ENCODE measurements at regions not wholly inside any gene's neighbourhood (a gene's known extent, or its start where the extent isn't known, plus 50 kb on each side); places are given as distances from the start of the nearest gene placed in this dataset.
"Not testable (repeated sequence)": the region's sequence is repeated elsewhere in the genome, so short reads cannot be mapped to it uniquely, and the experiment has no call there.

DNA sequence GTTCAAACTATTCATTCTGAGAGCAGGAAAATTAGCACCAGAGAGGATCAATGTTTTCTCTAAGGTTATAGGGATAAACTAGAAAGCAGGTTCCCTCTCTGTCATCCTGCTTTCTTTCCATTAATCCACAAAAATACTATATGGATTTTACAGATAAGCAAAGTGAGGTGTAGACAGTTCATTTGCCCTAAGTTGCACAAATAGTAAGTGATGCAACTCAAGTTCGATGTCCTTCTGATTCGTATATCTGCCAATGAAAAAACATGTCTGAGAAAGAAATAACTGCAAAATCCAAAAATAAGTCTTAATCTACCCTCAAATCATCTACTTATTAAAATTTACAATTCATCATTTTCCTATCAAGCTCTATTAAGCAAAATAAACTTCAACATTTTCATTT, 254.6 kb upstream of the USP15 start:
- Mint-ChIP-seq H3K9me3 (ENCODE audit: low read depth, unreplicated experiment) (no peaks in the 10 kb centered on the region), H3K4me1 (ENCODE audit: low read depth, unreplicated experiment) (no peaks in the 10 kb centered on the region), H3K27me3 (ENCODE audit: unreplicated experiment) (no peaks in the 10 kb centered on the region), H3K27ac (ENCODE audit: unreplicated experiment) (no peak overlapping the region), H3K4me3 (ENCODE audit: low read depth, unreplicated experiment) (no peak overlapping the region), H3K36me3 (ENCODE audit: insufficient read depth, unreplicated experiment) (no peaks in the 10 kb centered on the region)
- intact Hi-C loops (cut with micrococcal nuclease; ENCODE audit: unreplicated experiment) = loop anchor here (1.0 to 2.0 kb wide), 2 partner anchors 118 to 187 kb away; a partner anchor contains a TSS
- CTCF ChIA-PET = no interaction called here
- TF ChIP-seq, protein P1, sequence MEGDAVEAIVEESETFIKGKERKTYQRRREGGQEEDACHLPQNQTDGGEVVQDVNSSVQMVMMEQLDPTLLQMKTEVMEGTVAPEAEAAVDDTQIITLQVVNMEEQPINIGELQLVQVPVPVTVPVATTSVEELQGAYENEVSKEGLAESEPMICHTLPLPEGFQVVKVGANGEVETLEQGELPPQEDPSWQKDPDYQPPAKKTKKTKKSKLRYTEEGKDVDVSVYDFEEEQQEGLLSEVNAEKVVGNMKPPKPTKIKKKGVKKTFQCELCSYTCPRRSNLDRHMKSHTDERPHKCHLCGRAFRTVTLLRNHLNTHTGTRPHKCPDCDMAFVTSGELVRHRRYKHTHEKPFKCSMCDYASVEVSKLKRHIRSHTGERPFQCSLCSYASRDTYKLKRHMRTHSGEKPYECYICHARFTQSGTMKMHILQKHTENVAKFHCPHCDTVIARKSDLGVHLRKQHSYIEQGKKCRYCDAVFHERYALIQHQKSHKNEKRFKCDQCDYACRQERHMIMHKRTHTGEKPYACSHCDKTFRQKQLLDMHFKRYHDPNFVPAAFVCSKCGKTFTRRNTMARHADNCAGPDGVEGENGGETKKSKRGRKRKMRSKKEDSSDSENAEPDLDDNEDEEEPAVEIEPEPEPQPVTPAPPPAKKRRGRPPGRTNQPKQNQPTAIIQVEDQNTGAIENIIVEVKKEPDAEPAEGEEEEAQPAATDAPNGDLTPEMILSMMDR (IDR thresholded peaks at IDR 0.05; ENCODE audit: unreplicated experiment) = no peak
- DNase-seq = no peak
- no TSS peak for BruUV-seq (replicated peaks)

DNA sequence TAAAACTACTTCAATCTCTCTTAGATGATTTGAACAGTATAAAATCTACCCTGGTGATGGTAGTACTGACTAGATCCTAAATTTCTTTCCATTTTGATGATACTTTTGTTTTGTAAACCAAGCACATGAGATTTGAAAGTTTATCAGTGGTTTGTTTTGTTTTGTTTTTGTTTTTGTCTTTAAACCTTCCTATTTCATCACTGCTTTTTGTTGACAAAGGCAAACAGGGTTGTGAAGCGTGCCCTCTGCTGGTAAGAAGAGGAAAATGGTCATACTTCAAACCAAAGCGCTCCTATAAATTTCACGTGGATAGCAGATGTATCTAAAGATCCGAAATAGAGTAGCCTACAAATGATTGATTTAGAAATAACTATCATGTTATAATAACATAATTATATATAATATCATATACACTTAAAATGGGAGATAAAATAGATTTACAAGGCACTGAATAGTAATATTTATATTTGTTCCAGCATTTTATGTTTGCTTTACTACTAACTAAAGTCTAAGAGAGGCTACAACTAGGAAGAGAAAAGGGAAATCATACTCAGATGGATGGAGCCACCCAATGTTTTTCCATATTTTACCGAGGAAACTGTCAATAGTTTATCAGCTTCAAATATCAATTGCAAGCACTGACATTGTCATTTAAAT, 254.0 kb upstream of the USP15 start:
- H3K27ac Mint-ChIP-seq (ENCODE audit: unreplicated experiment) = no peak overlapping the region
- BruUV-seq (replicated peaks) = no TSS peak
- H3K9me3 Mint-ChIP-seq (ENCODE audit: low read depth, unreplicated experiment) = no peaks in the 10 kb centered on the region
- peak; percentile 45 for DNase-seq
- H3K36me3 Mint-ChIP-seq (ENCODE audit: insufficient read depth, unreplicated experiment) = no peaks in the 10 kb centered on the region
- intact Hi-C loops (cut with micrococcal nuclease; ENCODE audit: unreplicated experiment) = loop anchor here (1.0 to 2.0 kb wide), 2 partner anchors 117 to 187 kb away; a partner anchor contains a TSS
- H3K4me1 Mint-ChIP-seq (ENCODE audit: low read depth, unreplicated experiment) = no peaks in the 10 kb centered on the region
- no peak overlapping the region for H3K4me3 Mint-ChIP-seq (ENCODE audit: low read depth, unreplicated experiment)
- CTCF ChIA-PET = no interaction called here
- TF ChIP-seq, protein P1 (IDR thresholded peaks at IDR 0.05; ENCODE audit: unreplicated experiment) = peak; percentile 42
- H3K27me3 Mint-ChIP-seq (ENCODE audit: unreplicated experiment) = no peaks in the 10 kb centered on the region

DNA sequence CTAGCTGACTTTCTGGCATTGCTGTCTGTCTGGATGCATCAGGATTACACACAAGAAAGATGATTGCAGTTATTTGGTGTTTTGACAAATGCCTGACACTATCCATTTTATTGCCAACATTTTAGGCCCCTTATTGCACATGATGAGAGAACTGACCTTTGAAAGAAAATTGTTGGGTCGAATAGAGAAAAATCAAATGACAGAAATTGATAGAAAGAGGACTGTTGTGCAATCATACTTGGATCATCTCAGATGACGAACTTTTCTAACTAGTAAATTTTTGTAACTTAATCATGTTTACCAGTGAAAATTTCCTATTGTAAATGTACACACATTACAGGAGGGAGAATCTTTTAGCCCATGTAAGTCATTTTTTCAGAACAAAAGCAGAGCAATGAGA, 251.5 kb upstream of the USP15 start:
- TF ChIP-seq, protein P1 (IDR thresholded peaks at IDR 0.05; ENCODE audit: unreplicated experiment) = no peak
- Mint-ChIP-seq H3K27me3 (ENCODE audit: unreplicated experiment) (no peaks in the 10 kb centered on the region), H3K36me3 (ENCODE audit: insufficient read depth, unreplicated experiment) (no peaks in the 10 kb centered on the region), H3K27ac (ENCODE audit: unreplicated experiment) (no peak overlapping the region), H3K4me3 (ENCODE audit: low read depth, unreplicated experiment) (no peak overlapping the region), H3K4me1 (ENCODE audit: low read depth, unreplicated experiment) (no peaks in the 10 kb centered on the region), H3K9me3 (ENCODE audit: low read depth, unreplicated experiment) (no peaks in the 10 kb centered on the region)
- CTCF ChIA-PET = no interaction called here
- intact Hi-C loops (cut with micrococcal nuclease; ENCODE audit: unreplicated experiment) = no loop called here
- no TSS peak for BruUV-seq (replicated peaks)
- no peak for DNase-seq

DNA sequence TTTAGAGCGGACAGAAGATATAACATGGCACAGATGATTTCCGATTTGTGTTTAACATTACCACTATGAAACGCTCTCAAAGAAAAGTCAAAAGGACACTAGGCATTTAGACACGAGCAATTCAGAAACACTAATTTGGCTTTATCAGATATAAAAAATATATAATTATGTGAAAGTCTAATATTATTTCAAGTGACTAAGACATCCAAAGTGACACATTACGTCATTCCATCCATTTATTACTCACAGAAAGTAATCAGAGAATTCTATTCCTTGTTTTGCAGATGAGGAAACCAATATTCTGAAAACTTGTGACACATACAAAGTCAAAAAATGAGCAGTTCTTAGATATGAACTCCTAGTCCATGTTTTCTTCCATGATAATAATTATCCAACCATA, 250.8 kb upstream of the USP15 start:
- Mint-ChIP-seq H3K4me1 (ENCODE audit: low read depth, unreplicated experiment) (no peaks in the 10 kb centered on the region), H3K27me3 (ENCODE audit: unreplicated experiment) (no peaks in the 10 kb centered on the region), H3K9me3 (ENCODE audit: low read depth, unreplicated experiment) (no peaks in the 10 kb centered on the region), H3K4me3 (ENCODE audit: low read depth, unreplicated experiment) (no peak overlapping the region), H3K36me3 (ENCODE audit: insufficient read depth, unreplicated experiment) (no peaks in the 10 kb centered on the region), H3K27ac (ENCODE audit: unreplicated experiment) (no peak overlapping the region)
- BruUV-seq (replicated peaks) = no TSS peak
- CTCF ChIA-PET = no interaction called here
- DNase-seq = no peak
- intact Hi-C loops (cut with micrococcal nuclease; ENCODE audit: unreplicated experiment) = no loop called here
- TF ChIP-seq, protein P1 (IDR thresholded peaks at IDR 0.05; ENCODE audit: unreplicated experiment) = no peak

DNA sequence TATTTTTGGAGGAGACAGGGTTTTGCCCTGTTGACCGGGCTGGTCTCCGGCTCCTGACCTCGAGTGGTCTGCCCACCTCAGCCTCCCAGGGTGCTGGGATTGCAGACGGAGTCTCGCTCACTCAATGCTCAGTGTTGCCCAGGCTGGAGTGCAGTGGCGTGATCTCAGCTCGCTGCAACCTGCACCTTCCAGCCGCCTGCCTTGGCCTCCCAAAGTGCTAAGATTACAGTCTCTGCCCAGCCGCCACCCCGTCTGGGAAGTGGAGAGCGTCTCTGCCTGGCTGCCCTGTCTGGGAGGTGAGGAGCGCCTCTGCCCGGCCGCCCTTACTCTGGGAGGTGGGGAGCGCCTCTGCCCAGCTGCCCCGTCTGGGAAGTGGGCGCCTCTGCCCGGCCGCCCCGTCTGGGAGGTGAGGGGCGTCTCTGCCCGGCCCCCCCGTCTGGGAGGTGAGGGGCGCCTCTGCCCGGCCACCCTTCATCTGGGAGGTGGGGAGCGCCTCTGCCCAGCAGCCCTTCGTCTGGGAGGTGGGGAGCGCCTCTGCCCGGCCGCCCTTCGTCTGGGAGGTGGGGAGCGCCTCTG, 249.8 kb upstream of the USP15 start:
- CTCF ChIA-PET; H3K27me3 Mint-ChIP-seq (ENCODE audit: unreplicated experiment); H3K36me3 Mint-ChIP-seq (ENCODE audit: insufficient read depth, unreplicated experiment); H3K4me1 Mint-ChIP-seq (ENCODE audit: low read depth, unreplicated experiment); BruUV-seq (replicated peaks); intact Hi-C loops (cut with micrococcal nuclease; ENCODE audit: unreplicated experiment); H3K27ac Mint-ChIP-seq (ENCODE audit: unreplicated experiment); H3K9me3 Mint-ChIP-seq (ENCODE audit: low read depth, unreplicated experiment); H3K4me3 Mint-ChIP-seq (ENCODE audit: low read depth, unreplicated experiment); DNase-seq: not testable (repeated sequence)

DNA sequence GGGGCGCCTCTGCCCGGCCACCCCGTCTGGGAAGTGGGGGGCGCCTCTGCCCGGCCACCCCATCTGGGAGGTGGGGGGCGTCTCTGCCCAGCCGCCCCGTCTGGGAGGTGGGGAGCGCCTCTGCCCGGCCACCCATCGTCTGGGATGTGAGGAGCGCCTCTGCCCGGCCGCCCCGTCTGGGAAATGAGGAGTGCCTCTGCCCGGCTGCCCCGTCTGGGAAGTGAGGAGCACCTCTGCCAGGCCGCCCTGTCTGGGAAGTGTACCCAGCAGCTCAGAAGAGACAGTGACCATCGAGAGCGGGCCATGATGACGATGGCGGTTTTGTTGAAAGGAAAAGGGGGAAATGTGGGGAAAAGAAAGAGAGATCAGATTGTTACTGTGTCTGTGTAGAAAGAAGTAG, 249.2 kb upstream of the USP15 start:
- H3K27ac Mint-ChIP-seq (ENCODE audit: unreplicated experiment); H3K9me3 Mint-ChIP-seq (ENCODE audit: low read depth, unreplicated experiment); H3K36me3 Mint-ChIP-seq (ENCODE audit: insufficient read depth, unreplicated experiment); H3K4me1 Mint-ChIP-seq (ENCODE audit: low read depth, unreplicated experiment); H3K4me3 Mint-ChIP-seq (ENCODE audit: low read depth, unreplicated experiment); CTCF ChIA-PET; H3K27me3 Mint-ChIP-seq (ENCODE audit: unreplicated experiment); DNase-seq; intact Hi-C loops (cut with micrococcal nuclease; ENCODE audit: unreplicated experiment); BruUV-seq (replicated peaks): not testable (repeated sequence)

All from Calu3 (cell line).